Thyroid gland (tissue), 4 donors: ENCODE measurements at regions not wholly inside any gene's neighbourhood (a gene's known extent, or its start where the extent isn't known, plus 50 kb on each side); places are given as distances from the start of the nearest gene placed in this dataset.

Source experiments
- CTCF ChIP-seq, 6 experiments: fragments of 200-600 bp in 3 of 6; fragments of 450-650 bp in 3 of 6; sonication (generic) in 3 of 6; IDR thresholded peaks; one replicate each; pipeline ENCODE4 v1.5.1; 2016 to 2019; ENCODE audit warnings: antibody characterized with exemption in 6 of 6, mild to moderate bottlenecking in 2 of 6, inconsistent platforms in 1 of 6, moderate library complexity in 1 of 6
- POLR2A ChIP-seq, 2 donors: fragments of 450-650 bp; IDR thresholded peaks; one replicate each; pipeline ENCODE4 v1.6.1; 2017; ENCODE audit warnings: antibody characterized with exemption in 2 of 2, mild to moderate bottlenecking in 2 of 2, moderate library complexity in 1 of 2

- TF ChIP-seq CTCF (IDR thresholded peaks at IDR 0.05) (no peak), POLR2A (IDR thresholded peaks at IDR 0.05) (no peak)
Observed at GRCh38 chr5:106380736-106381135, 1290.0 kb downstream of the EFNA5 start.
